ENCODE measurements at regions not wholly inside any gene's neighbourhood (a gene's known extent, or its start where the extent isn't known, plus 50 kb on each side); places are given as distances from the start of the nearest gene placed in this dataset.
"Not testable (repeated sequence)": the region's sequence is repeated elsewhere in the genome, so short reads cannot be mapped to it uniquely, and the experiment has no call there.

DNA sequence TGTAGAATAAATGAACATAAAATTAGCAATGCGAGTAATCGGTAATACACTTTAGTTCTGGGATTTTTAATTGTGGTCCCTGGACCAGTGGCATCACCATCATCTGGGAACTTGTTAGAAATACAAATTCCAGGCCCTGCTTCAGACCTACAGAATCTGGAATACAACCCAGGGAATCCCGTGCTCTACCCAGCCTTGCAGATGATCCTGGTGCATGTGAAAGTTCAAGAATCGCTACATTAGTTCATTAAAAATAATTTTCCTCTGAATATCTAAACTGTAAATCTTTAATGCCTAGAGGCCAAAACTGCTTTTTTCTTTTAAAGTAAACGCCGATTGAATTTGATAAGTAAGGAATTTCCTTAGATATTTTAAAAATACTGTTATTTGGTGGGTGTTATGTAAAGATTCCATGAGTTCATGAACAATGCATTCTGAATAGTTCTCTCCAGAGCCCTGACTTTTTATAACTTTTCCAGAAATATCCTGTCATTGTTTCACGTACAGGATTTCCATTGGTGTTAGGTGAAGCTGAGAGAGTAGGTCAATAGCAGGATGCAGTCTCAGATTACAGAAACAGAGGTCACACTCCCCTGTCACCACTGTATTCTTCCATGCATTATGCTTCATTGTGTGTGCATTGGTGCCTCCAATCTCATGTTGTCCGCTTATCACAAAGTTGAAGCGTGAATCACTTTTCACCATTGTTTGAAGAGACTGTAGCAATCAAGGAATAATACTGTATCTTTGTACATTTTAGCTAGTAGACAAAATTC lies 596.5 kb upstream of the KLF12 start:
- no peak for DNase-seq (ENCODE audit: low read depth in 3 of 3)

DNA sequence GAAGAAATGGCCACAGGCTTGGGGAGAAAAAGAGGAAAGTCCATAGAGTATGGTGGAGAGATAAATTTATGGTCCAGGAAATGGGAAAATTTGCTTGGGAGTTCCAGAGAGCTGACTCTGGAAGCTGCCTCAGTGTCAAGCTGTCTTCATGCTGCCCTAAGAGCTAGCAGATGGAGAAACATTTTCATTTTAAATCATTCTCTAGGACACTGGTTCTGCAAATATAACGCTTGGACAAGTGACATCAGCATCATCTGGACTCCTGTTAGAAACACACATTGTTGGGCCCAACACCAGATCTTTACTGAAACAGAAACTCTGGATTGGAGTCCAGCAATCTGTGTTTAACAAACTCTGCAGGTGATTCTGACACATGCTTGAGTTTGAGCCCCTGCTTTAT lies 592.0 kb upstream of the KLF12 start:
- no peak for DNase-seq (ENCODE audit: low read depth in 3 of 3)

DNA sequence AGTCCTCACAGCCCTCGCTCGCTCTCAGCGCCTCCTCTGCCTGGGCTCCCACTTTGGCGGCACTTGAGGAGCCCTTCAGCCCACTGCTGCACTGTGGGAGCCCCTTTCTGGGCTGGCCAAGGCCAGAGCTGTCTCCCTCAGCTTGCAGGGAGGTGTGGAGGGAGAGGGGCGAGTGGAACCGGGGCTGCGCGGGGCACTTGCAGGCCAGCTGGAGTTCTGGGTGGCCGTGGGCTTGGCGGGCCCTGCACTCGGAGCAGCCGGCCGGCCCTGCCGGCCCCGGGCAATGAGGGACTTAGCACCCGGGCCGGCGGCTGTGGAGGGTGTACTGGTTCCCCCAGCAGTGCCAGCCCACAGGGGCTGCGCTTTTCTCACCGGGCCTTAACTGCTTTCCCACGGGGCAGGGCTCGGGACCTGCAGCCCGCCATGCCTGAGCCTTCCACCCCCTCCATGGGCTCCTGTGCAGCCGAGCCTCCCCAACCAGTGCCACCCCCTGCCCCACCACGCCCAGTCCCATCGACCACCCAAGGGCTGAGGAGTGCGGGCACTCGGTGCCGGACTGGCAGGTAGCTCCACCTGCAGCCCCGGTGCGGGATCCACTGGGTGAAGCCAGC lies 584.1 kb upstream of the KLF12 start:
- not testable (repeated sequence) for DNase-seq (ENCODE audit: low read depth in 3 of 3)

DNA sequence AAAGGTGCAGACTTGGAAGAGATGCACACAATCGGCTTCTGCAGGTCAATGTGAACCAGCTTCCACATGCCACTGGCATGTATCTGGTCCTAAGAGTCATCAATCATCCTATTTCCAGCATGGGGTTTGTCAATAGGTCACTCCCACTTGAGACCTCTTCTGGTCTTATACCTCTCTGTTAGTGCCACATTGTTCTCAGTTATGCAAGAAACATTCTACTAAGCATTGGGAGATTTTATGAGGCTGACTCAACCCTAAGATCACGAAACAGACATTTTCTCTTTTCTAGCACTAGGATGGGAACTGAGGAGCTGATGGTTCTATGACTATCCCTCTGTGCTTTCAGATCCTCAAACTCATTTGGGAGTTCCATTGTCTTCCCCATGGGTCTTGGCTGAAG lies 581.5 kb upstream of the KLF12 start:
- no peak for DNase-seq (ENCODE audit: low read depth in 3 of 3)

DNA sequence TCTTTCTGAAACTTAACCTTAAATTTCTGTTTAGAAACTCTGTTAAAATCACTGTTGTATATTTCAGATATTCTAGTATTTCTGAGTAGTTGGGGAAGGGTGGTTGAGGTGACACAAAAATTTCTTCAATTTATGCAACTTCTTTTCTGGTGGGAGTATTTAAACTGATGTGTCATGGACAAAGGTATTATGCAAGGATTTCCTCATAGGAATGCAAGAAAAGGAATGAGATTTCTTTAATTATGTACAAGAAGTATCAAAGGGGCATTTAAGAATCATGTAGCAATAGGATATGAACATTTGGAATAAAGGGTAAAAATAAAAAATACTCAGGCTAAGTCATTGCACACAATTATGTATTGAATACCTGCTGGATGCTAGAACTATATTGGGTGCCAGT lies 575.8 kb upstream of the KLF12 start:
- no peak for DNase-seq (ENCODE audit: low read depth in 3 of 3)

DNA sequence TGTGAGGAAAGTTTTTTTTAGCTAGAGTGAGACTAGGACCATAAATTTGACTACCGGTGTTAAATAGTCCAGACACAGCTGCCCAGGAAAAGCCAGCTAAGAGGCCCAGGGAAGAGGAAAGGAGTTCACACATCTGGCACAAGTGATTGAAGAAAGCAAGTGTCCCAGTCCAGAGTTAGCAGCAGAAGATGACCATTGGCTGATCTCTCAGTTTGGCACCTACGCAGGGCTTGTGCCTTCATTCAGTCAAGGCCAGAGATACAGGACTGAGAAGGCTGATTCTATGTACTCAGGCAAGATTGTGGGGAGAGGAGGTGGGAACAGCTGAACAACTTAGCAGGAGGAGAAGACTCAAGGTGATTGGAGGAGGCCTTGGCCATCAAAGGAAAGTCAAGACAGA lies 575.0 kb upstream of the KLF12 start:
- no peak for DNase-seq (ENCODE audit: low read depth in 3 of 3)

DNA sequence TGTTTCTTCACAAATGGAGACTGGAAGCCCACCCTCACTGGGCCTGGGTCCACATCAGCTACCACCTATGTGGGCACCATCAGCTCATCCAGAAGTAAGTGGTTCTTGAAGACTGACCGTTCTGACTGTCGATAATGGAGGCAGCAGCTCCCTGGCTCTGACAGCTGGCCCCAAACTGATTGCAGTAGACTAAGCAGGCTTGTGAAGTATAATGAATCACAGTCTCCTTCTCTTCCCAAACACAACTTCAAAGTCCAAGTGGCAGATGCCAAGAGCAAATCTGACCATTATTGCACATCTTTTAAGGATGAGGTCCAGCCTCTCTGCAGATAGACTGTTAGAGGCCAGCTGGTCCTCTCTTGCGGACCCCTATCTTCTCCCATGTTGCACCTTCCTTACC lies 574.4 kb upstream of the KLF12 start:
- no peak for DNase-seq (ENCODE audit: low read depth in 3 of 3)

DNA sequence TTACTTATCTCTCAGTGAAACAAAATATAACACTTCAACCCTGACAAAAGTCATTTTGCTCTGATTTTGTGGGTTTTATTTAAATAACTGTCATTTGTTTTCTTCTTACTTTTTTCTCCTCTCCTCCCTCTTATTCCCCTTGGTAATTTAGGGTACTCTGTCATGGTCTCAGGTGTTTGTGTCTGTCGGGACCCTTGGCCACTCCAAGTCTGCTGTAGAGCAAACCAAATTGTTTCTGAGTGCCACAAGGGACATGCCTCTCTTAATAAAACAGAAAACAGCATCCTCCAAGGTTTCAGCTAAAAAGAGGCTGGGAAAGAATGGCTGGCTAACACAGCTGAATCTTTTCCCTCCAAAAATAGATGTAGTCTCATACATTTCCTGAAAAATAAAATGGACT lies 573.1 kb upstream of the KLF12 start:
- no peak for DNase-seq (ENCODE audit: low read depth in 3 of 3)

DNA sequence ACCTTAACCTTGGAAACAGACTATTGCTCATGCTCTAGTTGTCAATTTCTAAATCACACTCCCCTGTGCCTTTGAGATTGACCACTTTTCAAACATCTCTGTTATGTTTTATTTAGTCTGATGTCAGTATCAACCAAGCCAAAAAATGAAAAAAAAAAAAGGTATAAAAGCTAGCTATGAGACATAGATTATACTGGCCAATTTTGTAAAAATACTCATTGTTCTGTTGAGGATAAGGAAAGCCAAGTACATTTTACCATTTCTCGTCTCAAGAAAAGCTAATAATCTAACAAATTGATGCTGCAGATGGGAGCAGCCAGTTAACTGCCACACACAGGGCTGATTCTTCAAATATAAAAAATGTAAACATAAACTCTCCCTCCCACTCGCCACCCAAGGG lies 572.6 kb upstream of the KLF12 start:
- DNase-seq (ENCODE audit: low read depth in 3 of 3): no peak

DNA sequence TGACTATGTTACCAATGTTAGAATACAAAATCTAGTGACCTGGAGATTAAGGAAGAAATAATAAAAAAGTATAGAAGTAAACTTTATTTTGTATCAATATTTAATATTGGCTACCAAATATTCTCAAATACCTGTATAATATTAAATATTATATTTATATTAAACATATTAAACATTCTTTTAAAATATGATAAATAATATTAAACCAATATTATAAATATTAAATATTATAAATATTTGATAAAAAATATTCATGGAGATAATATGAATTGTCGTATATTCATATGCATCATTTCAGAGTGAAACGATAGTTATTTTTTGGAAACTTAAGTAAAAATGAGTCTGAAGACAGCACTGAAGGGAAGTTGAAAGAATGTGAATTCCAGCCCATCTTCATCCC lies 571.2 kb upstream of the KLF12 start:
- no peak for DNase-seq (ENCODE audit: low read depth in 3 of 3)

DNA sequence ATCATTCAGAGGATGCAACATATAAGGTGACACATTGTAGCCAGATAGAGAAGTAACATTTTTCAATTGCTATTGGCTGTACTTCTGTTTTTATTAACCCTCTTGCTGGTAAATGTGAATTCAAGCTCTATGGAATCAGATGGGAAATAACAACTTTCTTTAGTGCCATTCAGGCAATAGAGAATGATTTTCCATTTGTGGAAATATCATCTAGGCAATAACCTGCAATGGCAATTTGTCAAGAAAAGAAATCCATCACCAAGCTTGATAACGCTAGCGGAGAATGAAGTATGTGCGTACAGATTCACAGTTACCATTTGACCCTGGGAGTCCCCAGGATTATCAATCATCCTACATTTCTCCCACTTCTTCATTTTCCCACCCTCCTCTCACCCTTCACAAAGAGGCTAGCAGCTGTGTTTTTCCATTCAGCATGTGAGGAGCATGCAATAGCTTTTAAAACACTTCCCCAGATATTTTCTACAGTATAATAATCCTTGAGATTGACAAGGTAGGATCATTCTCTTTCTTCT lies 569.7 kb upstream of the KLF12 start:
- DNase-seq (ENCODE audit: low read depth in 3 of 3): no peak

DNA sequence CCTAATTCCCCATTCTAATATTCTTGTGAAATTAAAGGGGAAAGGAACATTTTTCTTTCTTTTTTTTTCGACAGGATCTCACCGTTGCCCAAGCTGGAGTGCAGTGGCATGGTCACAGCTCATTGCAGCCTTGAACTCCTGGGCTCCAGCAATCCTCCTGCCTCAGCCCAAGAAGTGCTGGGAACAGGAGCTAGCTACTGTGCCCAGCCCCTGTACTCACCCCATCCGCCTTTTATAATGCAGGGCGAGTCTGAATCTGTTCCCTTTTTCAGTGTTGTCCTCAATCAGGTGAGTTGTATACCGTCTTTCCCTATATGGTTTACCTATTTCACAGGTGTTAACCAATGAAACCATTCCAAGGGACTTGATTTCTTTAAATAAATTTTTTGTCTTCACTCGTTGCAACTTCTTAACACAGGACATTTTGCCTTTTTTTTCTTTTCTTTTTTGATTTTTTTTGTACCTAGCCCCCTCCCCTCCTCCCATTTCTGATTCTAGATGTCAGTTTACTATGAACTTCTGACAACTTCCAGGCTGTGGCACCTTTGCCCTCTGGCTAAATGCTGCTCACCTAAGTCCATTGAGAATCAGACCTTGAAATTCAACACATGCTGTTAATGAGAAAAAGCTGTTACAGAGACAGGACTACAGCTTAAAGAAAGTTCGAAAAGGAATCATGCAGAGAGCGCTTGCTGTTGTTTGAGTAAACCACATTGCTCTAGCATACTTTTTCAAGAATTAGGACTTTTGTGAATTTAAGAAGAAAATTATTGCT lies 562.1 kb upstream of the KLF12 start:
- DNase-seq (ENCODE audit: low read depth in 3 of 3): no peak

DNA sequence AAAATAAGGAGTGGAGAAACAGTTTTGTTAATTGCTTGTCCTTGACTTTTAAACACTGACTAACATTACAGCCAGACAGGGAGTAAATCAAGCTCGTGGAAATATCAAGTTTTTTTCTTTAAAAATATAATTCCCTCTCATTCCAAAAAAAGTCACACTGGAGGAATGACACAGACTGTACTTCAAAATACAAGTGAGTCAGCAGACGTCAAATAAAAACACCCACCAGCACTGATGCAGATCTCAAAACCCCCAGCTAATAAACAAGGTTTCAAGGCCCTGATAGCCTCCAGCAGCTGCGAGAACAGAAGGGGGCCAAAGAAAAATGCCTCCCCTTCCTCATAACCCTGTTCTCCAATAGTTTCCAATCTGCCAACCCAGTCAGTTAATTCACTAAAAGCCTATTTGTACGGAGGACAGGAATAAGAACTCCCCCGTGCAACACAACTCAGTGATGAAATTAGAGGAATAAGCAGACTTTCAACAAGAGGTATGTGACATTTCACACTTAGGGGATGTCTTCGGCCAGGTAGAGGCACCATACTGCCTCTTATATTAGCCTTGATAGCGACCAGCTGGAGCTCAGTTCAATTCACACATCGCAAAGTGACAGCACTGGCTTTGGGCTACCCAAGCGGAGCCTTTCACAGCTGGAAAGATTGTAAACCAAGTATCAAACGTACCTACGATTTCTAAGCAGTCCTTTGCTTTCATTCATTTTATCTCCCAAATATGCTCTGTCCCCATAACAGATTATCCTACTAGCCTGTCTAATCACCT lies 561.0 kb upstream of the KLF12 start:
- no peak for DNase-seq (ENCODE audit: low read depth in 3 of 3)

DNA sequence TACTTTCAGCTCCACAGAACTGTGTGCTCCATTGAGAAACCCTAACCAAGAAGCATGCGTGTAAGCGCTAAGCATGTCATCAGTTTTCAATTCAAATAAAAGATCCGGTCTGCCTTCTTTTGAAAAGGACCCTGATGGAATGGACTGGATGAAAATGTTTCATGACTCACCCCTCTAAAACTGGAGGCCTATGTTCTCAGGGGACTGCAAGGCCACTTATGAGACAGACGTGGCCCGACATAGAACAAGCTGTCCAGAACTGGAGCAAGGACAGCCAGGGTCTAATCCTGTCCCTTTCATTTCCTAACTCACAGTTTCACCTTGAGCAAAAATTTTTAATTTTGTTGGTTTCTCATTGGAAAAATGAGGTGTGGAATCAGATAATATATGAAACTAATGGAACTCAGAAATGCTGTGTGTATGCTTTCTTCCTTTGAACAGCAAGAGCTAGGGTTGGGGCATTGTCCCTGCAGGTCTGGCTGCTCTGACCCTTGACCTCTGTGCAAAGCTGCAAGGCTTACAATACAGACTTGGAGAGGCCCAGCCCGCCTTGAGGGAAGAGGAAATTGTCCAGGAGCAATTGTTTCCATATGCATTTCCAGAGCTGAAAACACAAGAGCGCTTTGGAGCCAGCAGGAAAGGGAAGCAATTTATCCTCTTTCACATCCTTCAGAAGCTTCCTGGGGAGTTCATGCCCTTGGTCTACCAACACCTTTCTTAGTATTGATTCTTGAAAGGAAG lies 553.4 kb upstream of the KLF12 start:
- DNase-seq (ENCODE audit: low read depth in 3 of 3): no peak

DNA sequence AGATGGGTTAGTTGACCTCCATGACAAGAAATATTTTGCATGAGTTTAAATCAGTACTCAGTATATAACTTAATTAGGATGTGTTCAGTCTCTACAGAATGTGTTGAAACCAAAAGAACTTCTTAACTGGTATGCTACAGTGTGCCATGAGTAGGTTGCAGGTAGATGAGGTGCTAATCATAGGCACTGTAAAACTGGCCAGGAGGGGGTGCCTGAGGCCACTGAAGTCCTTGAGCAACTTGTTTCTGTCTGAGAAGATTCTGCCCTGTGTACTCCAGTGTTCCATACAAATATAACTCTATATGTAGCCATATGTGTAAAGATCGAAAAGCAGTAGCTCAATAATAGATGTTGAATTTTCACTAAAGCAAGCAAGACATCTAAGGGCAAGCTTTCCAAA lies 549.2 kb upstream of the KLF12 start:
- DNase-seq (ENCODE audit: low read depth in 3 of 3): no peak

DNA sequence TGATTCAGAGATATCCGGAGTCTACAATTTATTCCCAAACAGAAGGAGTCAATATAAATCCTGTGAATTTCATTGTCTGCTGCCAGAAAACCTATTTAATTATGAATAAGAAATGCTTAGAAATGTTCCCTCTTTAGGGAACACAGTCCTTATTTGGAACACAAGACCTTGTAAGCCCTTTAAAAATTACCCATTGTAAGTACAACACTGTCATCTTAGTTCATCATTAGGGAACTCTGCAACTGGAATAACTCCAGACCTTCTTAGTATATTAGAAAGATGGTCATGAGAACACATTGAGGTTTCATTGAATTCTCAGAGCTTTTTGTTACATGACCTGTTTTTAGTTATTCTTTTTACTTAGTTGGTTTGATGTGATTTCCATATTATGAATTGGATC lies 548.5 kb upstream of the KLF12 start:
- no peak for DNase-seq (ENCODE audit: low read depth in 3 of 3)

DNA sequence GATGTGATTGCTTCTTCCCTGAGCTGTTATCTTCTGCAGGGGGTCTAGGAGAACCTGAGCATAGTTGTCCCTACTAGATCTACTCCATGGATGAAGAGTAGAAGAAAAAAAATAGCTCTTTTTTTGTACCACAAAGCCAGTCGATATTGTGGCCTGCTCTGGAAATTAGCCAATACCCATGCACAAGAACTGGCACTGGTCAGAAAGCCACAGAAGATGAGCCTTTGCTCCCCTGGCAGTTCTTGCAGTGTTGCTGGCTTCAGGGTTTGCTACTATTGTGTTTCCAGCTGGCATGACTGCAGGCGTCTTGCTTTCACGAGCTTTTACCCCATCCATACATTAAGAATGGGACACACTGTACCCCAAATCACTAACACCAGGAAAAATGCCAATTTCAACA lies 547.7 kb upstream of the KLF12 start:
- DNase-seq (ENCODE audit: low read depth in 3 of 3): no peak

DNA sequence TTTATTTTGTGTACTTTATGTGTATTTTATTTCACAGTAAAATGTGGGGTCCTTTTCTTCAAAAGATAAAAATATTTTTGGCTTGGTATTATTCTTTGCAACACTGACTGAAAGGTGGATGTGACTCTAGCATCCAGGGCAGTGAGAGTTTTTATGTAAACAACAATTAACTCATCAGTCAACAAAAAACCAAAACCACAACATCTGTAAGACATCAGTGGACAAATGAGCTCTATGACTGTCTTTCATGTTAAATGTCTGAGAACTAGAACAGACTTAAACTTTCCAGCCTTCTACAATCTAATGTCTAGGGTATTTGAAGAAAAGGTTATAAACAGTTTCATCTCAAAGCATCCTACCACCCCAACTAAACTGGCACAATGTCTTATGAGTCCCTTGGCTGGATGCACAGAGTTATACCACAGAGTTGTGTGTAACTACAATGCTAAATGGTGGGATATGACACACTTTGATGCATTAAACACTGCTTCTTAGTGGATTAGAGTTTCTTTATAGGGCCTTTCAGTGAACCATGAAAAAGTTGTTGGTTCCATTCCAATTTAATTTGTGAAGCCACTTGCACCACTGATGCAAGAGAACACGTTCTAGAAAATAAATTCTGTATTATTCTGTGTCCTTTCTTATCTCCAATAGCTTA lies 544.2 kb upstream of the KLF12 start:
- DNase-seq (ENCODE audit: low read depth in 3 of 3): no peak

DNA sequence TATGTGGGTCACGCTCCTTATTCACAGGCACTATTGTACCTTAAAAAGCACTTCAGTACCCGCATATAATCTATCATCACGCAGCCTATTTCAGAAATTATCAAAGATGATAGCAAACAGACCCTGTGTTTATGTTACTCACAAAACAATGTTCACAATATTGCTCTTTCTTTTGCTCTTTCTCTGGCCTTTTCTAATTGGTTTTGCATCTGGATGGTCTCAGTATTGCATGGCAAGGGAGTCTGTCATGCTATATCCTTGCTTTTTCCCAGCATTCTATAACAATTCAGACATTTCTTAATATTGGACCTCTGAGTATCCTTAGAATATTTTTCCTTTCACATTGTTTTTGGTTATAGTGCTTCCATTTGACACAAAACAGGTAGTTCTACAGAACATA lies 541.8 kb upstream of the KLF12 start:
- no peak for DNase-seq (ENCODE audit: low read depth in 3 of 3)

DNA sequence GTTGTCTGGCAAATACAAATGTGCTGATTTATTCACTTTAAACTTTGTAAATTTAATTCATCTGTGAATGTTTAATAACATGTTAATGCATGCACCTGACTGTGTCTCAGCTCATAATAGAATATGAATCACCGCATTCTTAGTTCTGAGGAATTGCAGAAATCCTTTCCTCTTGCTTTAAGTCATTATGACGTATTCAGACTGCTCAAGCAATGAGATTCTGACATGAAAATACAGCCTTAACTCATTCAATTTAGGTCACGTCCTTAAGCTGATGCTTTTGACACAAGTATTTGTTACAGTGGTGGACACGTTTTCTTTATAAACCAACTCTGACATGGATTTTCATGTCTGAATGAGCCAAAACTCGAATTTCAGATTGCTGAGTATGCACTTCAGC lies 541.0 kb upstream of the KLF12 start:
- DNase-seq (ENCODE audit: low read depth in 3 of 3): no peak

DNA sequence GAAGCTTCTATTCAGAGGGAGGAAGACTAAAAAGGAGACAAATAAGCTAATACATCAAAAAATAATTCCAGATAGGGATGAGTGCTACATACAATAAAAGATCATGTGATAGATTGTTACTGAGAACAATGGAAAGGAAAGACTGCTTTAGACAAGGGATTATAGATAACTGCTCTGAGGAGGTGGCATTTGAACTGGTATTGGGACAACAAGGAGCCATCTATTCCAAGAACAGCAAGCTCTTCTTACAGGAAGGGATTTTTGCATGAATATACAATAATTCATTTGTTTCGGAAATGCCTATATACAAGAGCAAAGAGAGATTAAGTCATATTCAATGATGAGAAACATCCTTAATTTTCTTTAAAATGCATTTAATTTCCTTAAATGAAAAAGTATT lies 540.5 kb upstream of the KLF12 start:
- no peak for DNase-seq (ENCODE audit: low read depth in 3 of 3)

Measured in stimulated activated CD4-positive, alpha-beta T cell treated with anti-CD3 and anti-CD28 coated beads, TNF-alpha, amount 100 ng/mL, for 4 hours (primary cell).